OCI-LY1 (cell line): ENCODE measurements at regions not wholly inside any gene's neighbourhood (a gene's known extent, or its start where the extent isn't known, plus 50 kb on each side); places are given as distances from the start of the nearest gene placed in this dataset.

ENCODE experiments used
- H2AFZ ChIP-seq: fragments of 200-600 bp; sonication (generic), shearing (Covaris generic); 2 replicates; pipeline ENCODE4 v1.6.0; 2014; ENCODE audit warnings: antibody characterized with exemption, mild to moderate bottlenecking, low read length
- H3F3A ChIP-seq: fragments of 200-600 bp; sonication (generic), shearing (Covaris generic); 2 replicates; pipeline ENCODE4 v1.6.0; 2014; ENCODE audit warnings: mild to moderate bottlenecking, antibody characterized with exemption, low read length, moderate library complexity; ENCODE audit not compliant: insufficient read depth
- H3K27ac ChIP-seq: fragments of 200-600 bp; sonication (generic); 2 replicates; pipeline ENCODE4 v1.5.1; 2014; ENCODE audit warnings: low read length, mixed run types, mild to moderate bottlenecking, low read depth; ENCODE audit not compliant: poor library complexity, severe bottlenecking
- H3K27me3 ChIP-seq: fragments of 200-600 bp; sonication (generic); 2 replicates; pipeline ENCODE4 v1.6.0; 2014; ENCODE audit warnings: antibody characterized with exemption, mild to moderate bottlenecking, low read length, moderate library complexity; ENCODE audit not compliant: insufficient read depth
- H3K36me3 ChIP-seq: fragments of 200-600 bp; sonication (generic); 2 replicates; pipeline ENCODE4 v1.6.1; 2014; ENCODE audit warnings: mild to moderate bottlenecking, antibody characterized with exemption, low read length, moderate library complexity, mixed read lengths; ENCODE audit not compliant: insufficient read depth
- H3K4me1 ChIP-seq: fragments of 200-600 bp; sonication (generic); 2 replicates; pipeline ENCODE4 v1.5.1; 2014; ENCODE audit warnings: mild to moderate bottlenecking, low read length, moderate library complexity; ENCODE audit not compliant: insufficient read depth, severe bottlenecking
- H3K4me2 ChIP-seq: fragments of 200-600 bp; sonication (generic), shearing (Covaris generic); 2 replicates; pipeline ENCODE4 v1.6.1; 2014; ENCODE audit warnings: low read length
- H3K4me3 ChIP-seq: fragments of 200-600 bp; sonication (generic); 2 replicates; pipeline ENCODE4 v1.5.1; 2014; ENCODE audit warnings: low read length, low read depth, mild to moderate bottlenecking, mixed read lengths; ENCODE audit not compliant: poor library complexity, severe bottlenecking
- H3K79me2 ChIP-seq: fragments of 200-600 bp; shearing (Covaris generic); 2 replicates; pipeline ENCODE4 v1.6.1; 2016; ENCODE audit warnings: mixed run types, low read length, mixed read lengths; ENCODE audit not compliant: insufficient read depth
- H3K9ac ChIP-seq: fragments of 200-600 bp; sonication (generic), shearing (Covaris generic); 2 replicates; pipeline ENCODE4 v1.6.1; 2014; ENCODE audit warnings: mild to moderate bottlenecking, low read length, mixed read lengths
- H3K9me2 ChIP-seq: fragments of 200-600 bp; sonication (generic), shearing (Covaris generic); 2 replicates; pipeline ENCODE4 v1.6.1; 2014; ENCODE audit warnings: low read depth, mild to moderate bottlenecking, low read length, mixed read lengths
- H3K9me3 ChIP-seq: fragments of 200-600 bp; shearing (Covaris generic); 2 replicates; pipeline ENCODE4 v1.6.1; 2014; ENCODE audit warnings: low read length, mixed read lengths
- H4K20me1 ChIP-seq: fragments of 200-600 bp; sonication (generic), shearing (Covaris generic); 2 replicates; pipeline ENCODE4 v1.6.0; 2016; ENCODE audit warnings: mild to moderate bottlenecking, low read length; ENCODE audit not compliant: insufficient read depth
- CTCF ChIP-seq: fragments of 200-600 bp; sonication (generic), shearing (Covaris generic); IDR thresholded peaks from 2 replicates; pipeline ENCODE4 v1.5.1; 2017; ENCODE audit warnings: mild to moderate bottlenecking, antibody characterized with exemption, low read length, moderate library complexity, mixed read lengths
- EZH2 ChIP-seq: fragments of 200-600 bp; sonication (generic), shearing (Covaris generic); IDR thresholded peaks from 2 replicates; pipeline ENCODE4 v1.8.0; 2017; ENCODE audit warnings: borderline replicate concordance, mixed run types, mild to moderate bottlenecking, antibody characterized with exemption, low read length, moderate library complexity, mixed read lengths

GRCh38 chr17:72419866-72420774, 299.3 kb downstream of the SOX9 start:
- Histone ChIP-seq H2AFZ (no peak overlapping the region), H3K27ac (no peak overlapping the region), H3K27me3 (no peaks in the 10 kb centered on the region; the same call in 1 of the 2 replicates), H3K9me2 (no peaks in the 10 kb centered on the region), H3K9ac (no peak overlapping the region), H3K4me2 (no peak overlapping the region), H4K20me1 (no peaks in the 10 kb centered on the region), H3K4me3 (no peak overlapping the region), H3F3A (no peaks in the 10 kb centered on the region), H3K4me1 (no peaks in the 10 kb centered on the region), H3K36me3 (no peaks in the 10 kb centered on the region), H3K9me3 (0 out of 2 replicates have a peak, but pooled peaks cover 3% of the 10 kb centered on the region), H3K79me2 (no peaks in the 10 kb centered on the region)
- no peak for TF ChIP-seq EZH2
- no peak for TF ChIP-seq CTCF

GRCh38 chr17:72420775-72421127, 299.9 kb downstream of the SOX9 start:
- no peaks in the 10 kb centered on the region for H3K36me3 ChIP-seq
- H3K9me3 ChIP-seq = 0 out of 2 replicates have a peak, but pooled peaks cover 3% of the 10 kb centered on the region
- H3K27me3 ChIP-seq = no peaks in the 10 kb centered on the region; the same call in 1 of the 2 replicates
- H4K20me1 ChIP-seq = no peaks in the 10 kb centered on the region
- no peaks in the 10 kb centered on the region for H3F3A ChIP-seq
- H3K4me1 ChIP-seq = no peaks in the 10 kb centered on the region
- H3K79me2 ChIP-seq = no peaks in the 10 kb centered on the region
- H3K27ac ChIP-seq = no peak overlapping the region
- no peak overlapping the region for H3K9ac ChIP-seq
- H3K9me2 ChIP-seq = no peaks in the 10 kb centered on the region
- TF ChIP-seq EZH2 = no peak
- no peak for TF ChIP-seq CTCF
- H2AFZ ChIP-seq = no peak overlapping the region
- no peak overlapping the region for H3K4me2 ChIP-seq
- H3K4me3 ChIP-seq = no peak overlapping the region

- no peaks in the 10 kb centered on the region for H3K4me1 ChIP-seq
- H3K79me2 ChIP-seq = no peaks in the 10 kb centered on the region
- H3K9me3 ChIP-seq = 0 out of 2 replicates have a peak, but pooled peaks cover 3% of the 10 kb centered on the region
- no peaks in the 10 kb centered on the region for H4K20me1 ChIP-seq
- TF ChIP-seq CTCF (no peak), EZH2 (no peak)
- no peak overlapping the region for H2AFZ ChIP-seq
- H3K27ac ChIP-seq = no peak overlapping the region
- H3F3A ChIP-seq = no peaks in the 10 kb centered on the region
- no peaks in the 10 kb centered on the region for H3K9me2 ChIP-seq
- no peaks in the 10 kb centered on the region for H3K36me3 ChIP-seq
- no peaks in the 10 kb centered on the region; the same call in 1 of the 2 replicates for H3K27me3 ChIP-seq
- no peak overlapping the region for H3K4me3 ChIP-seq
- no peak overlapping the region for H3K4me2 ChIP-seq
- H3K9ac ChIP-seq = no peak overlapping the region
Measured at GRCh38 chr17:72421128-72422092, 300.6 kb downstream of the SOX9 start.
